OCI-LY1 (cell line): ENCODE measurements at regions not wholly inside any gene's neighbourhood (a gene's known extent, or its start where the extent isn't known, plus 50 kb on each side); places are given as distances from the start of the nearest gene placed in this dataset.

Experiments used
- EZH2 ChIP-seq: fragments of 200-600 bp; sonication (generic), shearing (Covaris generic); IDR thresholded peaks from 2 replicates; pipeline ENCODE4 v1.8.0; 2017; ENCODE audit warnings: borderline replicate concordance, mixed run types, mild to moderate bottlenecking, antibody characterized with exemption, low read length, moderate library complexity, mixed read lengths
- TF ChIP-seq, protein P1 (sequence below): fragments of 200-600 bp; sonication (generic), shearing (Covaris generic); IDR thresholded peaks from 2 replicates; pipeline ENCODE4 v1.5.1; 2017; ENCODE audit warnings: mild to moderate bottlenecking, antibody characterized with exemption, low read length, moderate library complexity, mixed read lengths

DNA sequence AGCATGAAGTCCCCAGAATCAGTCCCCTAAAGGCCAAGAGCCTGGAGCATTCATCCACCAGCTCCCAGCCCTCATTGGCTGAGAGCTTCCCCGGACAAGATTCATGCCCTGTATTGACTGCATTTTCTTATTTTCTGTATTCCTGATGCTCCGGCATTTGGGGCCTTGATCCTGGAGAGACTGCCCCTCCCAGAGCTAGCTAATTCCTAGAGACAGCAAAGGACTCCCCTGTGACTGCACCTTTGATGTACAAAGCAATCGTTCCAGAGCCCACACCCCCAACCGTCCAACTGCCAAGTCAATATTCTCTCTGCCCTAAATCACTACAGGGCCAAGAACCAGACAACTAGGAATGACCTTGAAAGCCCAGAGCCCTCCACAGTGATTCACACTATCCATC is 93.4 kb upstream of the CDH5 start:
- TF ChIP-seq, protein P1, sequence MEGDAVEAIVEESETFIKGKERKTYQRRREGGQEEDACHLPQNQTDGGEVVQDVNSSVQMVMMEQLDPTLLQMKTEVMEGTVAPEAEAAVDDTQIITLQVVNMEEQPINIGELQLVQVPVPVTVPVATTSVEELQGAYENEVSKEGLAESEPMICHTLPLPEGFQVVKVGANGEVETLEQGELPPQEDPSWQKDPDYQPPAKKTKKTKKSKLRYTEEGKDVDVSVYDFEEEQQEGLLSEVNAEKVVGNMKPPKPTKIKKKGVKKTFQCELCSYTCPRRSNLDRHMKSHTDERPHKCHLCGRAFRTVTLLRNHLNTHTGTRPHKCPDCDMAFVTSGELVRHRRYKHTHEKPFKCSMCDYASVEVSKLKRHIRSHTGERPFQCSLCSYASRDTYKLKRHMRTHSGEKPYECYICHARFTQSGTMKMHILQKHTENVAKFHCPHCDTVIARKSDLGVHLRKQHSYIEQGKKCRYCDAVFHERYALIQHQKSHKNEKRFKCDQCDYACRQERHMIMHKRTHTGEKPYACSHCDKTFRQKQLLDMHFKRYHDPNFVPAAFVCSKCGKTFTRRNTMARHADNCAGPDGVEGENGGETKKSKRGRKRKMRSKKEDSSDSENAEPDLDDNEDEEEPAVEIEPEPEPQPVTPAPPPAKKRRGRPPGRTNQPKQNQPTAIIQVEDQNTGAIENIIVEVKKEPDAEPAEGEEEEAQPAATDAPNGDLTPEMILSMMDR = no peak
- no peak for TF ChIP-seq EZH2
